ENCODE measurements at regions not wholly inside any gene's neighbourhood (a gene's known extent, or its start where the extent isn't known, plus 50 kb on each side); places are given as distances from the start of the nearest gene placed in this dataset.

- in situ Hi-C loops (cut with HindIII; ENCODE audit: low pct_unique_long_range_greater_than_20kb, low sequenced_read_pairs), result no loop called here
- no peak for TF ChIP-seq JUND (IDR thresholded peaks at IDR 0.05; ENCODE audit: low read depth)
- DNase-seq (ENCODE audit: low read depth in 1 of 2, low spot score in 1 of 2), result no peak
These were observed 77.6 kb downstream of the C5orf15 start for GRCh38 chr5:133890776-133891280.

GRCh38 chr5:133890314-133890713 is 78.1 kb downstream of the C5orf15 start:
- no peak for TF ChIP-seq JUND (IDR thresholded peaks at IDR 0.05; ENCODE audit: low read depth)
- no peak for DNase-seq (ENCODE audit: low read depth in 1 of 2, low spot score in 1 of 2)
- in situ Hi-C loops (cut with HindIII; ENCODE audit: low pct_unique_long_range_greater_than_20kb, low sequenced_read_pairs), result no loop called here

GRCh38 chr5:133889271-133889905 is 79.0 kb downstream of the C5orf15 start:
- in situ Hi-C loops (cut with HindIII; ENCODE audit: low pct_unique_long_range_greater_than_20kb, low sequenced_read_pairs), result no loop called here
- no peak for DNase-seq (ENCODE audit: low read depth in 1 of 2, low spot score in 1 of 2)
- no peak for TF ChIP-seq JUND (IDR thresholded peaks at IDR 0.05; ENCODE audit: low read depth)

- TF ChIP-seq JUND (IDR thresholded peaks at IDR 0.05; ENCODE audit: low read depth), result no peak
- no peak for DNase-seq (ENCODE audit: low read depth in 1 of 2, low spot score in 1 of 2)
- in situ Hi-C loops (cut with HindIII; ENCODE audit: low pct_unique_long_range_greater_than_20kb, low sequenced_read_pairs), result no loop called here
These were observed 79.8 kb downstream of the C5orf15 start for GRCh38 chr5:133888625-133888991.

GRCh38 chr5:133885566-133885965 is 82.9 kb downstream of the C5orf15 start:
- in situ Hi-C loops (cut with HindIII; ENCODE audit: low pct_unique_long_range_greater_than_20kb, low sequenced_read_pairs), result no loop called here
- no peak for DNase-seq (ENCODE audit: low read depth in 1 of 2, low spot score in 1 of 2)
- no peak for TF ChIP-seq JUND (IDR thresholded peaks at IDR 0.05; ENCODE audit: low read depth)

- no peak for DNase-seq (ENCODE audit: low read depth in 1 of 2, low spot score in 1 of 2)
- no peak for TF ChIP-seq JUND (IDR thresholded peaks at IDR 0.05; ENCODE audit: low read depth)
These were observed 83.7 kb downstream of the C5orf15 start for GRCh38 chr5:133884569-133885311.

GRCh38 chr5:133883916-133884315 is 84.5 kb downstream of the C5orf15 start:
- DNase-seq (ENCODE audit: low read depth in 1 of 2, low spot score in 1 of 2), result no peak
- no peak for TF ChIP-seq JUND (IDR thresholded peaks at IDR 0.05; ENCODE audit: low read depth)
- in situ Hi-C loops (cut with HindIII; ENCODE audit: low pct_unique_long_range_greater_than_20kb, low sequenced_read_pairs), result no loop called here

More at GRCh38 chr5:133884569-133885311, 83.7 kb downstream of the C5orf15 start:
- in situ Hi-C loops (cut with HindIII; ENCODE audit: low pct_unique_long_range_greater_than_20kb, low sequenced_read_pairs), result no loop called here

- no peak for TF ChIP-seq JUND (IDR thresholded peaks at IDR 0.05; ENCODE audit: low read depth)
- no peak for DNase-seq (ENCODE audit: low read depth in 1 of 2, low spot score in 1 of 2)
- in situ Hi-C loops (cut with HindIII; ENCODE audit: low pct_unique_long_range_greater_than_20kb, low sequenced_read_pairs), result no loop called here
These were observed 85.6 kb downstream of the C5orf15 start for GRCh38 chr5:133882846-133883245.

- in situ Hi-C loops (cut with HindIII; ENCODE audit: low pct_unique_long_range_greater_than_20kb, low sequenced_read_pairs), result no loop called here
- no peak for TF ChIP-seq JUND (IDR thresholded peaks at IDR 0.05; ENCODE audit: low read depth)
- no peak for DNase-seq (ENCODE audit: low read depth in 1 of 2, low spot score in 1 of 2)
These were observed 86.1 kb downstream of the C5orf15 start for GRCh38 chr5:133882389-133882695.

GRCh38 chr5:133881576-133882388 is 86.6 kb downstream of the C5orf15 start:
- no peak for TF ChIP-seq JUND (IDR thresholded peaks at IDR 0.05; ENCODE audit: low read depth)
- in situ Hi-C loops (cut with HindIII; ENCODE audit: low pct_unique_long_range_greater_than_20kb, low sequenced_read_pairs), result no loop called here
- peak in 1 of 2 experiments; percentile 8 for DNase-seq (ENCODE audit: low read depth in 1 of 2, low spot score in 1 of 2)

GRCh38 chr5:133878236-133878555 is 90.2 kb downstream of the C5orf15 start:
- in situ Hi-C loops (cut with HindIII; ENCODE audit: low pct_unique_long_range_greater_than_20kb, low sequenced_read_pairs), result no loop called here
- TF ChIP-seq JUND (IDR thresholded peaks at IDR 0.05; ENCODE audit: low read depth), result no peak
- no peak for DNase-seq (ENCODE audit: low read depth in 1 of 2, low spot score in 1 of 2)

- in situ Hi-C loops (cut with HindIII; ENCODE audit: low pct_unique_long_range_greater_than_20kb, low sequenced_read_pairs), result no loop called here
- TF ChIP-seq JUND (IDR thresholded peaks at IDR 0.05; ENCODE audit: low read depth), result no peak
- no peak for DNase-seq (ENCODE audit: low read depth in 1 of 2, low spot score in 1 of 2)
These were observed 90.8 kb downstream of the C5orf15 start for GRCh38 chr5:133877351-133878235.
